ENCODE measurements at regions not wholly inside any gene's neighbourhood (a gene's known extent, or its start where the extent isn't known, plus 50 kb on each side); places are given as distances from the start of the nearest gene placed in this dataset.

- Histone ChIP-seq H3K27ac (no peak overlapping the region), H3K9me3 (ENCODE audit: low read depth, low read length) (no peaks in the 10 kb centered on the region), H3K36me3 (ENCODE audit: insufficient read depth, low read length) (no peaks in the 10 kb centered on the region), H3K9ac (ENCODE audit: insufficient read length) (no peak overlapping the region), H3K4me3 (no peak overlapping the region)
- TF ChIP-seq POLR2AphosphoS5 (IDR thresholded peaks at IDR 0.05; ENCODE audit: borderline replicate concordance, low read depth, low read length), result no peak
- TF ChIP-seq FOXP2 (optimal IDR thresholded peaks at IDR 0.05; ENCODE audit: control extremely low read depth, extremely low read length, insufficient read depth), result no peak
- TF ChIP-seq EZH2 (IDR thresholded peaks at IDR 0.05), result no peak
- no peak for DNase-seq (ENCODE audit: low read depth, low spot score)
Observed at GRCh38 chr1:101732261-101732660, 264.5 kb downstream of the OLFM3 start.

- Histone ChIP-seq H3K36me3 (ENCODE audit: insufficient read depth, low read length) (no peaks in the 10 kb centered on the region), H3K27ac (no peak overlapping the region), H3K4me3 (no peak overlapping the region), H3K9ac (ENCODE audit: insufficient read length) (no peak overlapping the region), H3K9me3 (ENCODE audit: low read depth, low read length) (no peaks in the 10 kb centered on the region)
- no peak for DNase-seq (ENCODE audit: low read depth, low spot score)
- TF ChIP-seq POLR2AphosphoS5 (IDR thresholded peaks at IDR 0.05; ENCODE audit: borderline replicate concordance, low read depth, low read length), result no peak
Observed at GRCh38 chr1:101733340-101733739, 263.4 kb downstream of the OLFM3 start.

- Histone ChIP-seq H3K4me3 (no peak overlapping the region), H3K27ac (no peak overlapping the region), H3K9ac (ENCODE audit: insufficient read length) (no peak overlapping the region), H3K9me3 (ENCODE audit: low read depth, low read length) (no peaks in the 10 kb centered on the region), H3K36me3 (ENCODE audit: insufficient read depth, low read length) (no peaks in the 10 kb centered on the region)
- TF ChIP-seq FOXP2 (optimal IDR thresholded peaks at IDR 0.05; ENCODE audit: control extremely low read depth, extremely low read length, insufficient read depth), result no peak
- no peak for TF ChIP-seq POLR2AphosphoS5 (IDR thresholded peaks at IDR 0.05; ENCODE audit: borderline replicate concordance, low read depth, low read length)
- TF ChIP-seq EZH2 (IDR thresholded peaks at IDR 0.05), result no peak
- no peak for DNase-seq (ENCODE audit: low read depth, low spot score)
Observed at GRCh38 chr1:101738475-101738874, 258.3 kb downstream of the OLFM3 start.

- Histone ChIP-seq H3K9ac (ENCODE audit: insufficient read length) (no peak overlapping the region), H3K4me3 (no peak overlapping the region), H3K27ac (no peak overlapping the region), H3K36me3 (ENCODE audit: insufficient read depth, low read length) (no peaks in the 10 kb centered on the region), H3K9me3 (ENCODE audit: low read depth, low read length) (no peaks in the 10 kb centered on the region)
- TF ChIP-seq EZH2 (IDR thresholded peaks at IDR 0.05) (no peak), POLR2AphosphoS5 (IDR thresholded peaks at IDR 0.05; ENCODE audit: borderline replicate concordance, low read depth, low read length) (no peak), FOXP2 (optimal IDR thresholded peaks at IDR 0.05; ENCODE audit: control extremely low read depth, extremely low read length, insufficient read depth) (no peak)
- DNase-seq (ENCODE audit: low read depth, low spot score), result no peak
Observed at GRCh38 chr1:101739146-101739545, 257.6 kb downstream of the OLFM3 start.

GRCh38 chr1:101739826-101740330 is 256.8 kb downstream of the OLFM3 start:
- TF ChIP-seq POLR2AphosphoS5 (IDR thresholded peaks at IDR 0.05; ENCODE audit: borderline replicate concordance, low read depth, low read length), result no peak
- TF ChIP-seq EZH2 (IDR thresholded peaks at IDR 0.05), result no peak
- no peak for TF ChIP-seq FOXP2 (optimal IDR thresholded peaks at IDR 0.05; ENCODE audit: control extremely low read depth, extremely low read length, insufficient read depth)
- Histone ChIP-seq H3K9me3 (ENCODE audit: low read depth, low read length) (no peaks in the 10 kb centered on the region), H3K36me3 (ENCODE audit: insufficient read depth, low read length) (no peaks in the 10 kb centered on the region), H3K27ac (no peak overlapping the region), H3K9ac (ENCODE audit: insufficient read length) (no peak overlapping the region), H3K4me3 (no peak overlapping the region)
- DNase-seq (ENCODE audit: low read depth, low spot score), result no peak

GRCh38 chr1:101741910-101742309 is 254.8 kb downstream of the OLFM3 start:
- Histone ChIP-seq H3K4me3 (no peak overlapping the region), H3K9ac (ENCODE audit: insufficient read length) (no peak overlapping the region), H3K27ac (no peak overlapping the region), H3K9me3 (ENCODE audit: low read depth, low read length) (no peaks in the 10 kb centered on the region), H3K36me3 (ENCODE audit: insufficient read depth, low read length) (no peaks in the 10 kb centered on the region)
- no peak for DNase-seq (ENCODE audit: low read depth, low spot score)
- TF ChIP-seq FOXP2 (optimal IDR thresholded peaks at IDR 0.05; ENCODE audit: control extremely low read depth, extremely low read length, insufficient read depth) (no peak), EZH2 (IDR thresholded peaks at IDR 0.05) (no peak), POLR2AphosphoS5 (IDR thresholded peaks at IDR 0.05; ENCODE audit: borderline replicate concordance, low read depth, low read length) (no peak)

- Histone ChIP-seq H3K4me3 (no peak overlapping the region), H3K9me3 (ENCODE audit: low read depth, low read length) (no peaks in the 10 kb centered on the region), H3K9ac (ENCODE audit: insufficient read length) (no peak overlapping the region), H3K27ac (no peak overlapping the region), H3K36me3 (ENCODE audit: insufficient read depth, low read length) (no peaks in the 10 kb centered on the region)
- no peak for TF ChIP-seq POLR2AphosphoS5 (IDR thresholded peaks at IDR 0.05; ENCODE audit: borderline replicate concordance, low read depth, low read length)
- no peak for TF ChIP-seq FOXP2 (optimal IDR thresholded peaks at IDR 0.05; ENCODE audit: control extremely low read depth, extremely low read length, insufficient read depth)
- TF ChIP-seq EZH2 (IDR thresholded peaks at IDR 0.05), result no peak
- DNase-seq (ENCODE audit: low read depth, low spot score), result no peak
Observed at GRCh38 chr1:101742509-101742908, 254.2 kb downstream of the OLFM3 start.

GRCh38 chr1:101745551-101746270 is 251.0 kb downstream of the OLFM3 start:
- H3K9me3 ChIP-seq (ENCODE audit: low read depth, low read length), result no peaks in the 10 kb centered on the region
- no peak for DNase-seq (ENCODE audit: low read depth, low spot score)
- no peak overlapping the region for H3K9ac ChIP-seq (ENCODE audit: insufficient read length)
- no peak for TF ChIP-seq FOXP2 (optimal IDR thresholded peaks at IDR 0.05; ENCODE audit: control extremely low read depth, extremely low read length, insufficient read depth)
- TF ChIP-seq POLR2AphosphoS5 (IDR thresholded peaks at IDR 0.05; ENCODE audit: borderline replicate concordance, low read depth, low read length), result no peak
- TF ChIP-seq EZH2 (IDR thresholded peaks at IDR 0.05), result no peak
- H3K36me3 ChIP-seq (ENCODE audit: insufficient read depth, low read length), result no peaks in the 10 kb centered on the region
- H3K4me3 ChIP-seq, result no peak overlapping the region
- no peak overlapping the region for H3K27ac ChIP-seq

GRCh38 chr1:101748077-101748476 is 248.6 kb downstream of the OLFM3 start:
- no peak for DNase-seq (ENCODE audit: low read depth, low spot score)
- no peak overlapping the region for H3K4me3 ChIP-seq
- TF ChIP-seq FOXP2 (optimal IDR thresholded peaks at IDR 0.05; ENCODE audit: control extremely low read depth, extremely low read length, insufficient read depth) (no peak), POLR2AphosphoS5 (IDR thresholded peaks at IDR 0.05; ENCODE audit: borderline replicate concordance, low read depth, low read length) (no peak), EZH2 (IDR thresholded peaks at IDR 0.05) (no peak)
- H3K27ac ChIP-seq, result no peak overlapping the region
- H3K36me3 ChIP-seq (ENCODE audit: insufficient read depth, low read length), result no peaks in the 10 kb centered on the region
- no peak overlapping the region for H3K9ac ChIP-seq (ENCODE audit: insufficient read length)
- no peaks in the 10 kb centered on the region for H3K9me3 ChIP-seq (ENCODE audit: low read depth, low read length)
